K562 (cell line): ENCODE measurements at regions not wholly inside any gene's neighbourhood (a gene's known extent, or its start where the extent isn't known, plus 50 kb on each side); places are given as distances from the start of the nearest gene placed in this dataset.
A peak's percentile ranks its signal among the peaks of the same experiment; 100 is the strongest.

Experiments
- ATAC-seq: fragments of 200-7000 bp; cut with Tn5 transposase; 3 replicates; pipeline ENCODE4 v1.9.1; 2020; ENCODE audit warnings: moderate library complexity
- BruUV-seq: library from RNA; stranded (reverse); fragments of 400-500 nt; replicated peaks from 2 replicates; lab custom pipeline; 2021; lab: Mats Ljungman, UMichigan
- CTCF ChIA-PET: fragments of 300-600 bp; formaldehyde crosslinking; extraction: SDS; loops from one replicate; lab custom pipeline; 2021; ENCODE audit warnings: low intra/inter-chr PET ratio; lab: Yijun Ruan, JAX
- POLR2A ChIA-PET: fragments of 300-600, 350-650 bp; sonication (Branson Sonifier 250); formaldehyde crosslinking; extraction: SDS; loops from one replicate; lab custom pipeline; 2021; ENCODE audit warnings: antibody characterized with exemption, inconsistent platforms; lab: Yijun Ruan, JAX
- DNase-seq, 4 experiments: peaks; one replicate each; pipeline versions ENCODE4 v3.0.0 to v3.0.0-alpha.2; 2011 to 2018; ENCODE audit warnings: low spot score in 3 of 4, mixed read lengths in 3 of 4; ENCODE audit errors: extremely low read depth in 1 of 4
- FAIRE-seq: peaks from 2 replicates; lab custom pipeline; 2011; peaks lifted over from hg19 to GRCh38; lab: Jason Lieb, UNC
- H2AFZ ChIP-seq: 2 replicates; pipeline ENCODE4 v1.6.0; 2011; ENCODE audit warnings: low read depth, low read length, control low read depth, inconsistent platforms
- H3K27ac ChIP-seq: fragments of 200-600 bp; 3 replicates; pipeline ENCODE4 v1.8.0; 2011; ENCODE audit warnings: low read depth, mild to moderate bottlenecking, control low read depth, inconsistent platforms, low read length, moderate library complexity, mixed read lengths; ENCODE audit errors: extremely low read depth
- H3K27me3 ChIP-seq, 2 experiments: fragments of 300-600 bp in 1 of 2; 2 replicates in 1 of 2; 3 replicates in 1 of 2; pipeline versions ENCODE4 v1.6.0 to v1.8.0; 2011; ENCODE audit warnings: inconsistent platforms in 2 of 2, low read length in 2 of 2, mild to moderate bottlenecking in 1 of 2, mixed read lengths in 1 of 2, moderate library complexity in 1 of 2; ENCODE audit not compliant: control insufficient read depth in 2 of 2, insufficient read depth in 2 of 2
- H3K36me3 ChIP-seq: fragments of 300-600 bp; 3 replicates; pipeline ENCODE4 v1.8.0; 2011; ENCODE audit warnings: mild to moderate bottlenecking, low read length, inconsistent platforms; ENCODE audit not compliant: control insufficient read depth, insufficient read depth
- H3K4me1 ChIP-seq, 2 experiments: fragments of 200-600 bp in 1 of 2; replicated peaks in 1 of 2; 2 replicates in 1 of 2; 3 replicates in 1 of 2; pipeline versions ENCODE4 v1.5.1 to v1.8.0; 2011; ENCODE audit warnings: inconsistent platforms in 2 of 2, low read length in 2 of 2, mild to moderate bottlenecking in 1 of 2, mixed read lengths in 1 of 2, moderate library complexity in 1 of 2; ENCODE audit not compliant: control insufficient read depth in 2 of 2, insufficient read depth in 2 of 2
- H3K4me2 ChIP-seq: 2 replicates; pipeline ENCODE4 v1.6.1; 2011; ENCODE audit warnings: low read length, control low read depth, inconsistent platforms, mixed read lengths; ENCODE audit not compliant: insufficient read depth
- H3K4me3 ChIP-seq: fragments of 200-600 bp; sonication (generic), shearing (Covaris generic); 2 replicates; pipeline ENCODE4 v1.5.1; 2016; ENCODE audit warnings: control low read depth, inconsistent platforms
- H3K79me2 ChIP-seq: fragments of 200-600 bp; 3 replicates; pipeline ENCODE4 v1.8.0; 2011; ENCODE audit warnings: low read length, inconsistent platforms; ENCODE audit not compliant: control insufficient read depth, insufficient read depth
- H3K9ac ChIP-seq, 2 experiments: 2 replicates each; pipeline versions ENCODE4 v1.6.0 to v1.6.1; 2011; ENCODE audit warnings: low read depth in 2 of 2, low read length in 2 of 2, control low read depth in 1 of 2, inconsistent platforms in 1 of 2, mild to moderate bottlenecking in 1 of 2, mixed read lengths in 1 of 2; ENCODE audit not compliant: insufficient read depth in 1 of 2
- H3K9me1 ChIP-seq: one replicate; pipeline ENCODE4 v1.6.0; 2011; ENCODE audit warnings: inconsistent platforms, mild to moderate bottlenecking, low read length, moderate library complexity; ENCODE audit not compliant: control insufficient read depth, insufficient read depth
- H3K9me3 ChIP-seq: replicated peaks from 2 replicates; pipeline ENCODE4 v1.5.1; 2011; ENCODE audit warnings: low read depth, low read length, inconsistent platforms; ENCODE audit not compliant: control insufficient read depth, insufficient read depth
- H4K20me1 ChIP-seq: replicated peaks from 2 replicates; pipeline ENCODE4 v1.6.1; 2011; ENCODE audit warnings: low read length, inconsistent platforms, mixed read lengths; ENCODE audit not compliant: control insufficient read depth, insufficient read depth
- EHMT2 ChIP-seq: fragments of 450-650 bp; IDR thresholded peaks from 2 replicates; pipeline ENCODE4 v1.6.1; 2018; ENCODE audit warnings: antibody characterized with exemption
- ELK3 ChIP-seq: fragments of 450-650 bp; formaldehyde crosslinking; IDR thresholded peaks from 2 replicates; pipeline ENCODE4 v1.4.0; 2020; ENCODE audit warnings: mild to moderate bottlenecking
- FOSL1 ChIP-seq: fragments of 200-800 bp; sonication (Bioruptor generic); conservative IDR thresholded peaks from 2 replicates; pipeline ENCODE4 v1.6.1; 2016; ENCODE audit warnings: missing genetic modification characterization, missing compliant biosample characterization
- GATAD2B ChIP-seq: fragments of 450-650 bp; IDR thresholded peaks from 2 replicates; pipeline ENCODE4 v1.6.1; 2017; ENCODE audit warnings: mild to moderate bottlenecking, borderline replicate concordance
- HBP1 ChIP-seq: fragments of 450-650 bp; formaldehyde crosslinking; IDR thresholded peaks from 2 replicates; pipeline ENCODE4 v1.4.0; 2022; ENCODE audit warnings: missing genetic modification characterization
- HINFP ChIP-seq: fragments of 450-650 bp; conservative IDR thresholded peaks from 2 replicates; pipeline ENCODE4 v1.6.1; 2016; ENCODE audit warnings: missing genetic modification characterization, low read depth, mild to moderate bottlenecking, control low read depth, missing compliant biosample characterization
- LEF1 ChIP-seq: fragments of 450-650 bp; IDR thresholded peaks from 2 replicates; pipeline ENCODE4 v1.6.1; 2016; ENCODE audit warnings: mild to moderate bottlenecking
- NUFIP1 ChIP-seq: fragments of 450-650 bp; IDR thresholded peaks from 2 replicates; pipeline ENCODE4 v1.6.1; 2018; ENCODE audit not compliant: partially characterized antibody
- U2AF1 ChIP-seq: fragments of 200-400 bp; formaldehyde crosslinking; optimal IDR thresholded peaks from 2 replicates; pipeline ENCODE3; 2017; ENCODE audit warnings: mild to moderate bottlenecking, low read depth, low read length, moderate library complexity
- ZC3H11A ChIP-seq: IDR thresholded peaks from 2 replicates; pipeline ENCODE4 v1.6.1; 2012; ENCODE audit warnings: low read depth, low read length, improper control_type of control experiment
- ZFP30 ChIP-seq: fragments of 250-450 bp; sonication (Bioruptor Pico); IDR thresholded peaks from 2 replicates; pipeline ENCODE4 v1.8.0; 2022; ENCODE audit warnings: moderate library complexity, mild to moderate bottlenecking, inconsistent platforms, borderline replicate concordance
- ZKSCAN8 ChIP-seq: fragments of 200-800 bp; sonication (Bioruptor generic); IDR thresholded peaks from 2 replicates; pipeline ENCODE4 v1.6.1; 2016; ENCODE audit warnings: missing genetic modification characterization, missing compliant biosample characterization
- ZNF445 ChIP-seq: fragments of 250-450 bp; sonication (Bioruptor Pico); IDR thresholded peaks from 2 replicates; pipeline ENCODE4 v1.4.0; 2020; ENCODE audit warnings: low read depth, mild to moderate bottlenecking, moderate library complexity
- ZNF518B ChIP-seq: fragments of 250-450 bp; sonication (Bioruptor Pico); IDR thresholded peaks from 2 replicates; pipeline ENCODE4 v1.5.0; 2021; ENCODE audit warnings: mild to moderate bottlenecking, moderate library complexity
- ZNF589 ChIP-seq: fragments of 200-800 bp; sonication (Bioruptor generic); IDR thresholded peaks from 2 replicates; pipeline ENCODE4 v1.6.1; 2016; ENCODE audit warnings: low read depth, missing genetic modification characterization, missing compliant biosample characterization
- WGBS: fragments of 100-300 bp; shearing (Covaris generic); methylation state at CpG from one replicate; pipeline ENCODE4 v1.1.6; 2016; ENCODE audit warnings: low coverage, mixed read lengths; ENCODE audit not compliant: insufficient coverage; ENCODE audit errors: missing lambda C conversion rate; 5-methylcytosine and 5-hydroxymethylcytosine counted together
- in situ Hi-C: fragments of 300-500 bp; cut with MboI; formaldehyde crosslinking; loops from 4 replicates; pipeline ENCODE4 v1.15.0; 2018; ENCODE audit warnings: inconsistent platforms, mixed read lengths
- intact Hi-C: fragments of 100-400 bp; cut with micrococcal nuclease; formaldehyde crosslinking; loops from 2 replicates; pipeline ENCODE4 v1.14.2; 2022

- TF ChIP-seq NUFIP1 (no peak), GATAD2B (no peak), ZC3H11A (no peak)
- TF ChIP-seq, all 486 proteins: peak for 103
Measured at GRCh38 chr15:87671289-87671688, 585.2 kb downstream of the NTRK3 start (continued).

- Histone ChIP-seq H3K9me3 (peaks cover 6% of the 10 kb centered on the region), H3K9me1 (no peaks in the 10 kb centered on the region), H3K4me1 (peaks cover 4 to 39% of the 10 kb centered on the region in 2 experiments; a peak in 4 of 5 replicates), H3K9ac (peak overlapping the region in 1 of 2 experiments; percentile 38; a peak in 2 of 4 replicates), H3K4me3 (no peak overlapping the region), H2AFZ (peak overlapping the region; percentile 14; the same call in 1 of the 2 replicates), H3K79me2 (peaks cover 51% of the 10 kb centered on the region), H3K27me3 (no peaks in the 10 kb centered on the region), H3K4me2 (peak overlapping the region; percentile 17; the same call in 1 of the 2 replicates), H3K27ac (peak overlapping the region; percentile 71), H4K20me1 (peaks cover 4% of the 10 kb centered on the region), H3K36me3 (peaks cover 7% of the 10 kb centered on the region; the same call in 2 of the 3 replicates)
- no peak for DNase-seq
- intact Hi-C loops (no loop called here), in situ Hi-C loops (no loop called here)
- FAIRE-seq, result no peak
- no TSS peak for BruUV-seq
- 40% methylated on average over 6 of the region's 6 CpGs for WGBS
- POLR2A ChIA-PET, result no interaction called here
- CTCF ChIA-PET, result no interaction called here
- ATAC-seq, result peak; percentile 13; the same call in 1 of the 3 replicates
- TF ChIP-seq ZFP30 (CRISPR knock-in tag), result no peak
- TF ChIP-seq HINFP (tag), result no peak
- no peak for TF ChIP-seq ELK3 (CRISPR knock-in tag)
- TF ChIP-seq ZNF445 (CRISPR knock-in tag), result no peak
- no peak for TF ChIP-seq LEF1
- TF ChIP-seq HBP1 (CRISPR knock-in tag), result no peak
- TF ChIP-seq ZNF589 (CRISPR knock-in tag), result no peak
- no peak for TF ChIP-seq ZKSCAN8 (CRISPR knock-in tag)
- TF ChIP-seq ZNF518B (CRISPR knock-in tag), result no peak
- TF ChIP-seq EHMT2, result no peak
- no peak for TF ChIP-seq FOSL1 (tag)
- TF ChIP-seq U2AF1, result no peak
Measured at GRCh38 chr15:87669846-87670245, 586.7 kb downstream of the NTRK3 start.
